HepG2 (cell line): ENCODE measurements at regions not wholly inside any gene's neighbourhood (a gene's known extent, or its start where the extent isn't known, plus 50 kb on each side); places are given as distances from the start of the nearest gene placed in this dataset.

ENCODE experiments used
- ADNP ChIP-seq: sonication (generic); formaldehyde crosslinking; IDR thresholded peaks from 2 replicates; pipeline ENCODE4 v1.4.0; 2020; ENCODE audit warnings: missing genetic modification reagents
- AKAP8 ChIP-seq: sonication (generic); formaldehyde crosslinking; IDR thresholded peaks from 2 replicates; pipeline ENCODE4 v1.5.1; 2020; ENCODE audit warnings: mild to moderate bottlenecking, missing genetic modification reagents
- ATM ChIP-seq: fragments of 450-650 bp; IDR thresholded peaks from 2 replicates; pipeline ENCODE4 v1.7.1; 2017; ENCODE audit warnings: mild to moderate bottlenecking, borderline replicate concordance
- FOSL2 ChIP-seq: sonication (generic); formaldehyde crosslinking; IDR thresholded peaks from 2 replicates; pipeline ENCODE4 v1.4.0; 2020; ENCODE audit warnings: missing genetic modification reagents
- MXI1 ChIP-seq: IDR thresholded peaks from 3 replicates; pipeline ENCODE4 v1.6.1; 2012; ENCODE audit warnings: low read depth, low read length, inconsistent platforms, borderline replicate concordance
- RAD21 ChIP-seq: fragments of 450-650 bp; formaldehyde crosslinking; IDR thresholded peaks from 2 replicates; pipeline ENCODE4 v1.5.0; 2020; ENCODE audit warnings: mild to moderate bottlenecking
- THYN1 ChIP-seq: sonication (generic); formaldehyde crosslinking; IDR thresholded peaks from 2 replicates; pipeline ENCODE4 v1.8.1; 2023; ENCODE audit warnings: low read depth, mild to moderate bottlenecking, moderate library complexity, missing genetic modification reagents, borderline replicate concordance
- ZNF431 ChIP-seq: sonication (generic); formaldehyde crosslinking; IDR thresholded peaks from 2 replicates; pipeline ENCODE4 v1.9.0; 2022; ENCODE audit warnings: missing genetic modification reagents, low read depth, mild to moderate bottlenecking, borderline replicate concordance
- TF ChIP-seq, protein P1 (sequence below): sonication (generic); formaldehyde crosslinking; IDR thresholded peaks from 2 replicates; pipeline ENCODE4 v1.5.0; 2020; ENCODE audit warnings: missing genetic modification reagents, mild to moderate bottlenecking, borderline replicate concordance
- TF ChIP-seq, protein P2 (sequence below), 2 experiments: IDR thresholded peaks; 2 replicates each; pipeline ENCODE4 v1.6.1; 2011 to 2012; ENCODE audit warnings: low read length in 2 of 2, borderline replicate concordance in 1 of 2, low read depth in 1 of 2, mild to moderate bottlenecking in 1 of 2, moderate library complexity in 1 of 2

GRCh38 chr11:71080239-71081097 is 171.9 kb downstream of the SHANK2 start:
- TF ChIP-seq FOSL2 (CRISPR knock-in tag) (no peak), ADNP (CRISPR knock-in tag) (peak; percentile 86), AKAP8 (no peak), ZNF431 (CRISPR knock-in tag) (no peak), THYN1 (no peak), MXI1 (no peak), ATM (no peak), RAD21 (CRISPR knock-in tag) (0 out of 2 replicates have a peak, but pooled peaks have one; percentile 40)
- TF ChIP-seq, protein P1, sequence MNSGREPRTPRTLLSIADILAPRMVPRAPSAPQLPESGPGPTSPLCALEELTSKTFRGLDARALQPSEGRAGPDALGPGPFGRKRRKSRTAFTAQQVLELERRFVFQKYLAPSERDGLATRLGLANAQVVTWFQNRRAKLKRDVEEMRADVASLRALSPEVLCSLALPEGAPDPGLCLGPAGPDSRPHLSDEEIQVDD (CRISPR knock-in tag) = no peak
- TF ChIP-seq, protein P2, sequence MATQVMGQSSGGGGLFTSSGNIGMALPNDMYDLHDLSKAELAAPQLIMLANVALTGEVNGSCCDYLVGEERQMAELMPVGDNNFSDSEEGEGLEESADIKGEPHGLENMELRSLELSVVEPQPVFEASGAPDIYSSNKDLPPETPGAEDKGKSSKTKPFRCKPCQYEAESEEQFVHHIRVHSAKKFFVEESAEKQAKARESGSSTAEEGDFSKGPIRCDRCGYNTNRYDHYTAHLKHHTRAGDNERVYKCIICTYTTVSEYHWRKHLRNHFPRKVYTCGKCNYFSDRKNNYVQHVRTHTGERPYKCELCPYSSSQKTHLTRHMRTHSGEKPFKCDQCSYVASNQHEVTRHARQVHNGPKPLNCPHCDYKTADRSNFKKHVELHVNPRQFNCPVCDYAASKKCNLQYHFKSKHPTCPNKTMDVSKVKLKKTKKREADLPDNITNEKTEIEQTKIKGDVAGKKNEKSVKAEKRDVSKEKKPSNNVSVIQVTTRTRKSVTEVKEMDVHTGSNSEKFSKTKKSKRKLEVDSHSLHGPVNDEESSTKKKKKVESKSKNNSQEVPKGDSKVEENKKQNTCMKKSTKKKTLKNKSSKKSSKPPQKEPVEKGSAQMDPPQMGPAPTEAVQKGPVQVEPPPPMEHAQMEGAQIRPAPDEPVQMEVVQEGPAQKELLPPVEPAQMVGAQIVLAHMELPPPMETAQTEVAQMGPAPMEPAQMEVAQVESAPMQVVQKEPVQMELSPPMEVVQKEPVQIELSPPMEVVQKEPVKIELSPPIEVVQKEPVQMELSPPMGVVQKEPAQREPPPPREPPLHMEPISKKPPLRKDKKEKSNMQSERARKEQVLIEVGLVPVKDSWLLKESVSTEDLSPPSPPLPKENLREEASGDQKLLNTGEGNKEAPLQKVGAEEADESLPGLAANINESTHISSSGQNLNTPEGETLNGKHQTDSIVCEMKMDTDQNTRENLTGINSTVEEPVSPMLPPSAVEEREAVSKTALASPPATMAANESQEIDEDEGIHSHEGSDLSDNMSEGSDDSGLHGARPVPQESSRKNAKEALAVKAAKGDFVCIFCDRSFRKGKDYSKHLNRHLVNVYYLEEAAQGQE (IDR thresholded peaks at IDR 0.05; ENCODE audit: borderline replicate concordance in 1 of 2, low read depth in 1 of 2, low read length in 2 of 2) = no peak
